T47D (cell line): ENCODE measurements at regions not wholly inside any gene's neighbourhood (a gene's known extent, or its start where the extent isn't known, plus 50 kb on each side); places are given as distances from the start of the nearest gene placed in this dataset.

Experiments
- DNase-seq, 2 experiments: peaks; one replicate each; pipeline versions ENCODE4 v3.0.0 to v3.0.0-alpha.2; 2011 to 2012; ENCODE audit warnings: low read depth in 1 of 2, low spot score in 1 of 2
- JUND ChIP-seq: IDR thresholded peaks from 2 replicates; pipeline ENCODE4 v1.6.1; 2012; ENCODE audit warnings: low read depth
- in situ Hi-C: cut with HindIII; loops from 2 replicates; pipeline ENCODE4 v1.10.0; 2016; ENCODE audit warnings: low sequenced_read_pairs, low pct_unique_long_range_greater_than_20kb

GRCh38 chr1:5579966-5580365 is 412.3 kb downstream of the NPHP4 start:
- TF ChIP-seq JUND, result no peak
- in situ Hi-C loops, result no loop called here
- DNase-seq, result no peak

GRCh38 chr1:5578690-5579089 is 413.5 kb downstream of the NPHP4 start:
- in situ Hi-C loops, result no loop called here
- no peak for DNase-seq
- TF ChIP-seq JUND, result no peak

GRCh38 chr1:5577255-5578040 is 414.8 kb downstream of the NPHP4 start:
- no peak for TF ChIP-seq JUND
- DNase-seq, result no peak
- in situ Hi-C loops, result no loop called here

- in situ Hi-C loops, result no loop called here
- TF ChIP-seq JUND, result no peak
- no peak for DNase-seq
Observed at GRCh38 chr1:5576673-5577065, 415.6 kb downstream of the NPHP4 start.

- in situ Hi-C loops, result no loop called here
- TF ChIP-seq JUND, result no peak
- DNase-seq, result no peak
Observed at GRCh38 chr1:5576011-5576672, 416.1 kb downstream of the NPHP4 start.

GRCh38 chr1:5575396-5575940 is 416.8 kb downstream of the NPHP4 start:
- no peak for DNase-seq
- in situ Hi-C loops, result no loop called here
- TF ChIP-seq JUND, result no peak

GRCh38 chr1:5574641-5575040 is 417.6 kb downstream of the NPHP4 start:
- in situ Hi-C loops, result no loop called here
- no peak for DNase-seq
- no peak for TF ChIP-seq JUND

GRCh38 chr1:5572794-5573193 is 419.4 kb downstream of the NPHP4 start:
- in situ Hi-C loops, result no loop called here
- no peak for TF ChIP-seq JUND
- DNase-seq, result no peak

GRCh38 chr1:5571861-5572401 is 420.3 kb downstream of the NPHP4 start:
- TF ChIP-seq JUND, result no peak
- in situ Hi-C loops, result no loop called here
- DNase-seq, result no peak

GRCh38 chr1:5571438-5571837 is 420.8 kb downstream of the NPHP4 start:
- in situ Hi-C loops, result no loop called here
- TF ChIP-seq JUND, result no peak
- DNase-seq, result no peak

- DNase-seq, result no peak
- no peak for TF ChIP-seq JUND
- in situ Hi-C loops, result no loop called here
Observed at GRCh38 chr1:5570931-5571330, 421.3 kb downstream of the NPHP4 start.

- in situ Hi-C loops, result no loop called here
- no peak for DNase-seq
- TF ChIP-seq JUND, result no peak
Observed at GRCh38 chr1:5568321-5568720, 423.9 kb downstream of the NPHP4 start.

- no peak for DNase-seq
- TF ChIP-seq JUND, result no peak
- in situ Hi-C loops, result no loop called here
Observed at GRCh38 chr1:5567839-5568238, 424.4 kb downstream of the NPHP4 start.
